ENCODE measurements at regions not wholly inside any gene's neighbourhood (a gene's known extent, or its start where the extent isn't known, plus 50 kb on each side); places are given as distances from the start of the nearest gene placed in this dataset.
"Not testable (repeated sequence)": the region's sequence is repeated elsewhere in the genome, so short reads cannot be mapped to it uniquely, and the experiment has no call there.

DNA sequence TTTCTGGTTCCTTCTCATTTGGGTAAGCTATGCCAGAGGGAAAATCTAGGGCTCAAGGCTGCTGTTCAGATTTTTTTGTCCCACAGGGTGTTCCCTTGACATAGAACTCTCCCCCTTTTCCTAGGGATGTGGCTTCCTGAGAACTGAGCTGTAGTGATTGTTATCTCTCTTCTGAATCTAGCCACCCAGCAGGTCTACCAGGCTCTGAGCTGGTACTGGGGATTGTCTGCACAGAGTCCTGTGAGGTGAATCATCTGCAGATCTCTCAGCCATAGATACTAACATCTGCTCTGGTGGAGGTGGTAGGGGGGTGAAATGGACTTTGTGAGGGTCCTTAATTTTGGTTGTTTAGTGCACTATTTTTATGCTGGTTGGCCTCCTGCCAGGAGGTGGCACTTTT is 167.3 kb upstream of the PGR start:
- DNase-seq, result no peak

DNA sequence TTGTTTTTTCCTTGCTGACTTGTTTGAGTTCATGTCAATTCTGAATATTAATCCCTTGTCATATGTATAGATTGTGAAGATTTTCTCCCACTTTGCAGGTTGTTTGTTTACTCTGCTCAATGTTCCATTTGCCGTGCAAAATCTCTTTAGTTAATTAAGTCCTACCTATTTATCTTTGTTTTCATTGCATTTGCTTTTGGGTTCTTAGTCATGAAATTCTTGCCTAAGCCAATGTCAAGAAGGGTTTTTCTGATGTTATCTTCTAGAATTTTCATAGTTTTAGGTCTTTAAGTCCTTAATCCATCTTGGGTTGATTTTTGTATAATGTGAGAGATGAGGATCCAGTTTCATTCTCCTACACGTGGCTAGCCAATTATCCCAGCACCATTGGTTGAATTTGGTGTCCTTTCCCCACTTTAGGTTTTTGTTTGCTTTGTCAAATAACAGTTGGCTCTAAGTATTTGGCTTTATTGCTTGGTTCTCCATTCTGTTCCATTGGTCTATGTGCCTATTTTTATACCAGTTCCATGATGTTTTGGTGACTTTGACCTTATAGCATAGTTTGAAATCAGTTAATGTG is 163.1 kb upstream of the PGR start:
- no peak for DNase-seq

GRCh38 chr11:101291279-101291678 is 161.7 kb upstream of the PGR start:
- DNase-seq, result no peak

DNA sequence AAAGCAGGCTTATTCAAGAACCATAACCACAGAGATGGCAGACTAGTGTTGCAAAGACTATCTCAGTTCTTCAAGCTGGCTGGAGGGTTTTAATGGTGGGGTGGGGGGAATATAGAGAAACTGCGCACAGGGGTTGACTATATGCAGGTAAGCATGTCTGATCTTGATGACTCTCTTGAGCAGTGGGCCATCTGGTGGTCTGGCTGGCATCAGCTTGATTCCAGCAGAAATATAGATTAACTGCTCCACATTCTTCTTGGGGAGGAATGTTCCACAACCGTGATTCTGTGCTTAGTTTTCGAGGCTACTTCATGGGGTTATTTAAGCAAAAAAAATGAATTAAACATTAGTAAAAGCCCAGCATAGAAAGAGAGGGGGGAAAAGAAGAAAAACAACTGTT is 158.8 kb upstream of the PGR start:
- DNase-seq, result no peak

GRCh38 chr11:101279728-101280127 is 150.1 kb upstream of the PGR start:
- no peak for DNase-seq

- no peak for DNase-seq
Observed at GRCh38 chr11:101278286-101278685, 148.7 kb upstream of the PGR start.

DNA sequence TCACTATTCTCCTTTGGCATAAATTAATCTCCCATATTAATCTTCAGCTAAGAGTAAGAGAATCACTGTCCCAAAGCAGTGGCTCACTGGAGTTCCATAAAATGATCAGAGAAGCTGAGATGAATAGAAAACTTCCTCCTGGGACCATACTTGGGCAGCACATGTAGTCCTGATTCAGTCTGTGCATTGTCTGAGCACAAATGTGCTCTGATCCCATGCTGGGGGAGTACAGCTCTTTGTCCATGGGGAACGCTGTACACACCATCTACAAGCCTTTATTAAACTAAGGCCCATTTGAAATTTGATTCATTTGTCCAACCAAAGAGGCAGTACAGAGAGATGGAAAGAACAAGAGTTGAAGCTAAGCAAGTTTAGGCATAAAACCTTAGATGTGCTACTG is 147.4 kb upstream of the PGR start:
- no peak for DNase-seq

DNA sequence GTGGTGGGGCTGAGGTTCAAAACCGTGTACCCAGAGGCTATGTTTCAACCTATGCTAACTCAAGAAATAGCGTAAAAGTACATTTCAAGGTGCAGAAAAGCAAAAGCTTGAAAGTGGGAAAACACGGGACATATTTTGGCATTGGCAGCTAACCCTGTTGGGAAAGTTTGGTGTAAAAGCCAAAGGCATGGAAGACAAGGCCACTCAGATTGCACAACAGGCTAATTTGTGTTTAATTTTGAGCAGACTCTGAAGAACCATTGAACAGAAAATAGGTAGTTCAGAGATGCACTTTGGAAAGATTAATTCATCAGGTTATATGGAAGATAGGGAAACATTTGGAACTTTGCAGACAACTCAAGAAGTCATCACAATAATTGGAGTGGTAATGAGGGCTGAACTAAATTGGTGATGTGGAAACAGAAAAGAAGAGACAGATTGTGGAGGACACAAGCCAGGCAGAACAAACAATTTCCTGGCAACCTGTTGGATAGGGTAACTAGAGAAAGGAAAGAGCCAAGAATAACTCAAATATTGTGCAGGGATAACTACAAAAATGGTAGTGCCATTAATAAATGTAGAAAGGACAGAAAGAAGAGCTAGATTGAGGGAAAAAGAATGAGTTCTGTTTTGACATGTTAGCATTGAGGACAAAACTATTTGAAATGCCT is 140.5 kb upstream of the PGR start:
- DNase-seq, result no peak

DNA sequence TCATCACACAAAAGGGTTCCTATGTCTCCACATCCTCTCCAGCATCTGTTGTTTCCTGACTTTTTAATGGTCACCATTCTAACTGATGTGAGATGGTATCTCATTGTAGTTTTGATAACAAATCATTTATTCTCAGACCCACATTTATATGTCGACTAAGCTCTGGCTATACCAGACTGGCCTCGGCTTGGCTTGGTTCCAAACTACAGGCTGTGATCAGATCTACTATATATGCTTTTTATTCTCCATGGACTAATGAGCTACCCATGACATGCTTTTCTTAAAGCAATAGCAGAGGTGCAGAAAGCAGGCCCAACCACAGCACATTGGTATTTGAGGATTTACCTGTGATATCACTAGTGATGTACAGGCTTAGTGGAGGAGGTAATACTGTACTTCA is 139.8 kb upstream of the PGR start:
- no peak for DNase-seq

DNA sequence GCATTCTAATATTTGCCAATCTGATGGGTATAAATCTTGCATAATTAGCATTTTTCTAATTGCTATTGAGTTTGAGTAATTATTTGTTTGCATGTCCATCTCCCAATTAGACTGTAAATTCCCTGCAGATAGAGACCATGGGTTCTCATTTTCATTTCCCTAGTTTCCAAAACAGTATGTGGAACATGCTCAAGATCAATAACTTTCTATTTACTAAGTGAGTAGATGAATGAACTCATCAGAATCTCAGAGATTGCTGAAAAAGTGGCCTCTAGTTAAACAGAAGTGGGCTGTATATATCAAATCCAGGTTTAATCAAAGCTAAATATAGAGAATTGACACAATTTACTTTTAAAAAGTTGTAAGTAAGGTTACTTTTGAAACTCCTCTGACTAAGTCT is 138.0 kb upstream of the PGR start:
- no peak for DNase-seq

DNA sequence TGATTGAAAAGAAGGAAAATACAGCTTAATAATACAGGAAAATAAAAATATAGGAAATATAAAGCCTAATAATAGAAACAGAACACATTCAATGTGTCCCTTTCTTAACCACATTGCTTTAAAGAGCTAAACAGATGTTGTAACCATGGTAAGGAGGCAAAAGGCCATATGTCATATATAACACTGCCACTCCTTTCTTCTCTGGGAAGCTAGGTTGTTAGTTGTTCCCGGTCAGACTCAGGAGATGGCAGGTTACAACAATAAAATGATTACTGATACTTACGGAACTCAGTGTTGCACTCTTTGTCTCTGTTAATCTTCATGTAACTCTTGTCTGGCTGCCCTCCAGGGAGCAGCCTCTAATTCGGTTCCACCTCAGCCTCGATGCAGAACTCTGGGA is 134.7 kb upstream of the PGR start:
- DNase-seq, result no peak

- no peak for DNase-seq
Observed at GRCh38 chr11:101262995-101263394, 133.4 kb upstream of the PGR start.

GRCh38 chr11:101262258-101262657 is 132.6 kb upstream of the PGR start:
- no peak for DNase-seq

- no peak for DNase-seq
Observed at GRCh38 chr11:101255036-101255435, 125.4 kb upstream of the PGR start.

GRCh38 chr11:101254037-101254436 is 124.4 kb upstream of the PGR start:
- no peak for DNase-seq

GRCh38 chr11:101245635-101246034 is 116.0 kb upstream of the PGR start:
- DNase-seq, result not testable (repeated sequence)

DNA sequence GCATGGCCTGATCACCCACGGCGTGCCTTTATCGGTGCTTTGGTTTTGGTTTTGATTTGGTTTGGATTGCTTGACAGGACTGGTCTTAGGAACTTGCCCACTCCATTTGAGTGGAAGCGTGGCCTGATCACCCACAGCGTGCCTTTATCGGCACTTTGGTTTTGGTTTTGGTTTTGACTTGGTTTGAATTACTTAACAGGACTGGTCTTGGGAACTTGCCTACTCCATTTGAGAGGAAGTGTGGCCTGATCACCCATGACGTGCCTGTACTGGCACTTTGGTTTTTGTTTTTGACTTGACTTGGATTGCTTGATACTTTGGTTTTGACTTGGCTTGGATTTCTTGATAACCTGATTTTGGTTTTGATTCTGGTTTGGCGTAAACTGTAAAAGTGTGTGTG is 115.5 kb upstream of the PGR start:
- not testable (repeated sequence) for DNase-seq

GRCh38 chr11:101241160-101241795 is 111.7 kb upstream of the PGR start:
- no peak for DNase-seq

GRCh38 chr11:101231207-101231834 is 101.7 kb upstream of the PGR start:
- not testable (repeated sequence) for DNase-seq

DNA sequence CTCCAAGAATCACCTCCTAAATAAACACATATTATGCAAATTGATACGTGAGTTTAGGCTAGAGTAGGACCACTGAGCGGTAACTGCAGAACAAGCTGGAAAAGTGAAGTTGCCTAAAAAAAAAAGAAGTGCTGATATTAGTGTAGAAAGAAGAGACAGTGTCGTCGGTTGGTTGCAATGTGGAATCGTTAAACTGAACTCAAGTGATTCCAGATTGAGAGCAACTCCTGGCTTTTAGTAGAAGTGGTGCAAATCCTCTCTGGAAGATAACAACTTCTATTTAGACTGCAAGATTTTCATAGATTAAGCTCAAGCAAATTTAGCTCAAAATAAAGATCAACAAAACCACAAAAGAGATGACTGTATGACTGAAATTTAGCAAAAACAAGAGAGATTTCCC is 97.0 kb upstream of the PGR start:
- no peak for DNase-seq

DNA sequence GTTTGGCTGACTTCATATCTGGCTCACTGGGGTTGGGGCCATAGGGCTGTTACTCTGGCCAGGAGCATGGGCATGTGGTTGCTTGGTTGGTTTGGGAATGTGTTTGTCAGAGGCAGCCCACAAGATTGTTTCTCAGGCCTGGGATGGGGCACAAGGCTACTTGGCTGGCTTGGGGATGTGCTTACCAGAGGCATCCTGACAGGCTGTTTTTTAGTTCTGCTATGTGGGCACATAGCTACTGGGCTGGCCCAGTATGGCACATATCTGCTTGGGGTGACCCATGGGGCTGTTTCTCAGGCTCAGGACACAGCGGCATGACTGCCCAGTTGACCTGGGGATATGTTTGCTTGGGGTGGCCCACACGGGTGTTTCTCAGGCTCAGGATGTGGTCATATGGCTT is 94.6 kb upstream of the PGR start:
- no peak for DNase-seq

- DNase-seq, result not testable (repeated sequence)
Observed at GRCh38 chr11:101218091-101218490, 88.5 kb upstream of the PGR start.

DNA sequence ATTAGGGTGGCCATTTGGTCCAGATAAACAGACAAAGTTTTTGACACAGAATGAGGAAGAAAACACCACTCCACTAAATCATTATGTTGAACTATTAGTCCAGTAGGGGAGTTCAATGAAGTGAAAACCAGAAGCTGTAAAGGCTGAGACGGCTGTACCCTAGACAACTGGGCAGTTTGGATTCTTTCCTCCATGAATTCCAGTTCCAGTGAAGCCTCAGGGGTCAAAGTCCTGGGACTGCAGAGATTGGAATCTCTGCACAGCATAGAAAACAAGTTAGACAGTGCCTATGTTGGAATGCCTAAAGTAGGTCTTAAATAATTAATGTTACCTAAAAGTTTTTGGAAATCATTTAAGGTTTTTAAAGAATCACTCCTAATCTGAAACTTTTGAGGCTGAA is 86.5 kb upstream of the PGR start:
- DNase-seq, result not testable (repeated sequence)

Measured in amygdala (tissue), 56 donors.